Renal cortex interstitium (tissue), 11 donors: ENCODE measurements at regions not wholly inside any gene's neighbourhood (a gene's known extent, or its start where the extent isn't known, plus 50 kb on each side); places are given as distances from the start of the nearest gene placed in this dataset.

ENCODE experiments used
- DNase-seq, 11 donors: peaks; one replicate each; pipeline ENCODE4 v3.0.0-alpha.2; 2013; ENCODE audit warnings: low read depth in 9 of 11, low spot score in 4 of 11; ENCODE audit errors: extremely low read depth in 1 of 11

DNA sequence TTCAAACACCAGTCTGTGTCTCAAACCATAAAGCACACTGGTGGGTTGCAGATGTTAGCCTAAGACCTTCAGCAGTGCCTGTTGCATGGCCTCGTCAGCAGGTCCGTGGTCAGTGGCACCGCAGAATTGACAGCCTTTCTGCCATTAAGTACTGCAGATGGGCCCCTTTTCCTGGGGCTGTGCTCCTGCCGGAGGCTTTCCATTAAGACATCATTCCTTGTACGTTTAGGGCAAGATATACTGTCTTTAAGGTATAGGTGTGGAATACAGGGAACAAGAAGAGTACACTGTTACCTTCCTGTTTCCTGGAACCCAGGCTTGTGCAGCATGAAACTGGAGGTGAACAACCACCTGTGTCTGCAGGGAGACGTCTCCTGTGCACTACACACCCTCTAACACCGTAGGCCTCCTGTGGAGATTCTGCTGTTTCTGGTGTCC, 67.9 kb upstream of the WDR1 start:
- DNase-seq, result no peak

DNA sequence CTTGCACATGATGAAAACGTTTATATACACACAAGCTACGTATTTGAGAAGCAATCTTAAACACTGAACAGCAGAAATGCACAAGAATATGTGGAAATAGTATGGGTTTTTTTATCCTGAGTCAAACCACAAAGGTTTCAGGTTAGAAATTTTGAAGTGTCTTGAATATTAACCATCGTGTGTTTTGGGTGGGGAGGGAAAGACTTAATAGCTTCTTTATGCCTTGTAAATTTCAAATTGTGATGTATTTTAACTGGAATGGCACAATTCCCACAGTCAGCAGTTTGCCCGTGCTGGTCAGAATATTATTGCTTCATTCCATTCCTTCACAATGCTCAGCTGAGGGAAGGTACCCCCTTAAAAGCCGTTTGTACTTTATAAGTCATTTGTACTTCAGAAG, 67.4 kb upstream of the WDR1 start:
- DNase-seq, result no peak

DNA sequence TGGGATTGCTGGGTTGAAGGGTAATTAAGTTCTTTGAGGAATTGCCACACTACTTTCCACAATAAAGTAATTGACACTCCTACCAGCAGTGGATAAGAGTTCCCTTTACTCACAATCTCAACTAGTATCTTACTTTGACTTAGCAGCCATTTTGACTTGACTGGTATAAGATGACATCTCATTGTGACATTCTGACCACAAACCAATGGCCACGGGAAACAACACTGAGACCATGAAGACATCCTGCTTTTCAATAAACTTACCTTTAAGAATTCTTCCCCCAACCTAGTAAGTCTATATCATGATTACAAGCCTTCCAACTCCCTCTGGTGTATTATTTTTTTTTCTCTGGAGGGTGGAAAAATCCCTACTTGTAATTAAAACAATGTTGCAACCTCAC, 66.9 kb upstream of the WDR1 start:
- no peak for DNase-seq

DNA sequence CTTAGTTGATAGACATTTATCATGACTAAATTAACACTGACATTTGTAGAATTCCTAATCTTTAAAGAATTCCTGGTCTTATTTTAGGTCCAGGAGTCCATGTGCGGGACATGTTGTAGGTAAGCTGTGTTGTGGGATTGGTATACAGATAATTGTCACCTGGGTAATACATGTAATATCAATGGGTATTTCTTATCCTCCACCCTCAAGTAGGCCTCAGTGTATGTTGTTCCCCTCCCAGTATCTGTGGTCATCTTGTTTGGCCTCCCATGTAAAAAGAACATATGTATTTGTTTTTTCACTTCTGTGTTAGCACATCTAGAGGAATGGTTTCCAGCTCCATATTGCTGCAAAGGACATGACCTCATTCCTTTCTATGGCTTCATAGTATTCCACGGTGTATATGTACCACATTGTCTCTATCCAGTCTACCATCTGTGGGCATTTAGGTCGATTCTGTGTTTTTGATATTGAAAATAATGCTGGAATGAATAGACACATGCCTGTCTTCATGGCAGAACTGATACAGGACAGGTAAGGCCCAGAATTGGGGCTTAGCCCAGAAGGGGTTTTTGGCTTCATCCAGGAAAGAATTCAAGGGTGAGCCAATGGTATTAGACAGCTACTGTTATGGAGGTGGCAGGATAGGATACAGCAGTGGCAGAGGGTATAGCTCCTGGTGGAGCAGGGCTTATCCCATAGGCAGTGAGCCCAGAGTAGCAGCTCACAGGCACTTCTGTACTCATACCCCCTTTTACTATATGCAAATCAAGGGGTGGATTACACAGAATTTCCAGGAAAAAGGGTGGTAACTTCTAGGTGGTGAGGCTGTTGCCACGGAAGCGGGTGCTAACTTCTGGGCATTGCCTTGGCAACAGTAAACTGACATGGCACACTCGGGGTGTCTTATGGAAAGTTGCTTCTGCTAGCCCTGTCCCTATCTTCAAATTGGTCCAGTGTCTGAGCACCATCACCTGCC, 66.1 kb upstream of the WDR1 start:
- no peak for DNase-seq

DNA sequence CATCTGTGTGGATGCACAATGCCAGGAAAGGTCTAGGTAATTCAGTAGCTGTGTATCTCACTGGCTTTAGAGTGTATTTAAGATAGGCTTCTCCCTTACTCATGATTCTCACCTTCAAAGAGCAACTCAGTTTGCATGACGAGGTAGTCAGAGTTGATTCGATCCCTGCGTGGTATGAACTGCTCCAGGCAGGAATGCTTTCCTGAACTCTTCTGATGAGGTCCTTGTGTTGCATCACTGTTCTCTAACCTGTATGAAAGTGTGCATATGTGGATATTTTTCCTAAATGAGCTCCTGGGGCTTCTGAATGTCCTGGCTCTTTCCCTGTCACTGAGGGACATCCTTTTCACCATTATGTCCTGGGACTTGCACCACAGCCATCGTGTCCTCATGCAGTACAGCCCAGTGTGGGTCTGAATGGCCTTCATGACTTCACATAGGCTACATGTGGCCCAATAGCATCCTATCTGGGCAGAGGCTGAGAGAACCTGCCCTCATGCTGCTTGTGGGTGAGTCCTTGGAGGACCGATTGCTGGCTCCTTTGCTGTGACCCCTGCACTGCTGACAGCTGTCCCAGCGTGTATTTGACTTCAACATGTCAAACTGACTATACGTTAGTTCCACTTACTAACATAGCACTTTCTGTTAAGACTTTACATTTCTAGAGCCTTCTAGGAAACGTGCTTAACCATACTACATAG, 65.3 kb upstream of the WDR1 start:
- DNase-seq, result no peak

DNA sequence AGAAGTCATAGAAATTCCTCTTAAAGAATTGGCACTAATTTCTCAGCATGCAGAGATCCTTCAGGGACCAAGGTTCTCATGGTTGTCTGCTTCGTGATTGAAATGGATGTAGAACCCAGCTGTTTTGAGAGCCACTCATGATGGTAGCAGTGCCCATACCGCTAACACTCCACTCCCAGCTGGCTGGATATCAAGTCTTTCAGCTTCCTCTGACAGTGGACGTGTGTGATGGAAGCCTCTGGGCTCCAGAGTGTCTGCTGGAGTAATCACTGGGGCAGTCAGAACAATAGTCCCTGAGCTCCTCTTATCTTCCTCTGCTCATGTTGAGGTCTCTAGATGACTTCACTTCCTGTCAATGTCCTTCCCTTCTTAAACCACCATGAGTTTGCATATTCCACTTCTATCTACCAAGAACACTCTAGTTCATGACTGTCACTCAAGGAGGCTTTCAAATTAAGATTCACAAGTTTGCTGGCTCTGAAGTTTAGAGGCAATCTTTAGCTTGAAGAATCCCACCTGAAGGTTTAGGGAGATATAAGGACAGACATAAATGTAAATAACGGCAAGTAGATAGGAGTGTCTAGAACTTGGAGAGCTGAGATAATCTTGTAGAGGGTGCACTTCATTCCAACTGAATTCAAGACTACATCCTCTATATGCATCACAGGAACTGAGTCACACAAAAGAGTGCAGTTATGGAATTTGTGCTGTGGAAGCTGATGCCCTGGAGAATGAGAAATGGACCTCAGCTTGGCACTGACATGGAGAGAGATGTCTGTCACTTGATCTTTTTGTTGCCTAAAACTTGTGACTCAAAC, 64.5 kb upstream of the WDR1 start:
- no peak for DNase-seq

DNA sequence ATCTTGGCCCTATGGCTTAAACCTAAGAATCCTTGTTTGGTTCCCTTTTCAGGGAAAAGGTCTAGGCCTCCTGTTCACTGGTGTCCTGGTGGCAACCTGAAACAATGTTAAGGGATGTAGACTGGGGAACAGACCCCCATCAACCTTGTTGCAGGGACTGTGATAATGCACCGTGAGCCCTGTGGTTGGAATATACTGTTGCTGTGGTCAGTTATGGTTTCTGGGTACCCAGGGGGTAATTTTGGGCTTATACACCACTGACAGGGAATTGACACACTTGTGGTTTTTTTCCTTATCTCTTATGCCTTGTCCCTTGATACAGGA, 64.0 kb upstream of the WDR1 start:
- no peak for DNase-seq

DNA sequence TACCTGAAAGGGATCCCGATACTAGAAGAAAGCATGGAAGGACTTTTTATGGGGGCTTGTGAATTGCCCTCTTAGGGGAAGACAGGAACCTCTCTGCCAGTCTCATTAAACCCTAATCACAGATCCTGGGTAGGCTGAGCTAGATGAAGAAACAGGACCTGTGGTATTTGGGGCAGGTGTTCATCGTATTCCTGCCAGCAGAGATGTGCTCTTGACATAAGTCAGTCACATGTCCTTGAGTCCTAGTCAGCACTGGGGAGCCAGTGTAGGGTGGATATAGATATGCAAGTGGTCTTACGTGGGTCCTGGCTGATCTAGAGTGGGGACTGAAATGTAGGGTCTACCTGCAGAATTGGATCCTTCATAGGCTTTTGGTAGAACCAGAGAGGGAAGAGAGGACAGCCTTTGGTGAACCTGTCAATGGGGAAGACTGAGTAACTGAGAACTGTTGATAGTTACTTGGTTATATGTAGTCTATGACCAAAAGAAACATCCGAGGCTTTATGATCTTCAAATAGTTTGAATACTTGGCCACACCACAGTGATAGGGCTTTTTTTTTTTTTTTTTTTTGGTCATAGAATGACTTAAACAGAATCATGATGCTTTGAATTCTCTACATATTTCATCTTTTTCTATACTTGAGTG, 63.5 kb upstream of the WDR1 start:
- DNase-seq, result no peak

DNA sequence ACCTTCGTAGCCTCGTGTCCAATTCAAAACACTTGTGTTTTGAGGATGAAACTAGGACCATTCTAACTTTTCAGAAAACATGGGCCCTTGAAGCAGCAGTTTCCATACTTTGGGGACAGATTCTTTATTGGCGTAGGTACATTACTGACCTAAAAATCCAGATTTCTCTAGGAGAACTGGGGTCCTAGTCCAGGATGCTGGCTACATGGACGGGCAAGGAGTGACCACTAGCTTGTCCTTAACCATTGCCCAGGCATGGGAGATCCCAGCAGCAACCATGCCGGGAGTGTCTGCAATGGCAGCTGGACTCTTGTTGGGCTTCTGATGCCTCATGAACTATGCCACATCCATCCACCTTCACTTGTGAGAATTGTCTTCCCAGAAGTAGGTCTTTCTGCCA, 62.2 kb upstream of the WDR1 start:
- no peak for DNase-seq

DNA sequence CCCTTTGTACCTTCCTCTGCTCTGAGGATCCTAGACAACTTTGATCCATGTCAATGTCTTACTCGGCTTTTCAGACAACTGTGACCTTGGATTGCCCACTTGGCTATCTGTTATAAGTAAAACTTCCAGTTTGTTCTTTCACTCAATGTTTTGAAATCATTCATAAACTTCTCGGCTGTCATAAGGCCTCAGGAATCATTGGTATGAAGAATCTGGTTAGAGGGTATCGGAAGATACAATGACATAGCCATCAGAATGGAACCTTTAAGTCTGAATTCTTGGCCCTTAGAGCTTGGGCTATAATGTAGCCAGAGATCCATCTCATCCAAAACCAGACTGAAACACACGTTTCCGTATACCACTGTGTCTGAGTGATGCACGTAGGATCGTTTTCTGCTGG, 59.0 kb upstream of the WDR1 start:
- no peak for DNase-seq

DNA sequence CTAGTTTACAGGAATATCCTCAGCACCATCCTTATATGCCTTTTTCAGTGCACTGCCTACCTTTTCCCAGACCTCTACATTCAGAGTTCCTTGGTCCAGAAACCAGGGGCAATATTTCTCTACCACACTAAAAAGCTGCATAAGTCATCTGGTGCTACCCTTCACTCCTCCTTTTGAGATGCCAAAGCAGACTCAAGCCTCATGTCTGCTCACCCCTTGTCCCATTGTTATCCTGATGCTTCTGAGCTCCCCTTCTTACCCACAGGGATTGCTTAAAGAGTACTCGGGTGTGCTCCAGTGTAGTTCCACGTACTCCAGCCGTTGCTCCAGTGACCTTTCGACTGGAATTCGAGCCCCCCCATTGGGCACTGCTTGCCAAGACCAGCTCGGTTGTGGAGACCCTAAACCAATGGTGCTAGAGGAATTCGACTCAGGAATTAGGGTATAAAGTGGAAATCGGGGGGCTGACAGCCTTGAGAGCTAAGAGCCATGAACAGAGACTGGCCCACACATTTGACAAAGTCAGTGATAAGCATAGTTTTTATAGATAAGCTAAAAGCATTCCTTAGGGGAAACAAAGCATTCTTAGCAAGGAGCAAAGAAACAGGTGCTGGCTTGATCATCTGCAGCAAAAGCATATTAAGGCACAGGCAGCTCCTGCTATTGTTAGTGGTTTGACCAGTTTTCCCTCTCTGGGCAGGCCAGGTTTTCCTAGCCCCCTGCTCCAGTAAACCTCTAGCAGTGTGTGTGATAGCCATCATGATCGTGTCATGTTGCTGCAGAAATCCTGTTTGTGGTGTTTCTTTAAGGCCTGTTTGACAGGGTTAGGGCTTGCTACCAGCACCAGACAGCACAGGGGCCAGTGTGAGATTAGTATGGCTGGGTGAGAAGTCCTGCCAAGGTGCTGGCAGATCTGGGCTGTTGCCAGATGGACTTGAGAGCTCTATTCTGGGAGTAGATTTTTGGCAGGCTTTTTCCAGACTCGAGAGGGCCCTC, 57.5 kb upstream of the WDR1 start:
- DNase-seq, result peak in 4 of 11 donors; percentile 54 to 62 (median 56)

DNA sequence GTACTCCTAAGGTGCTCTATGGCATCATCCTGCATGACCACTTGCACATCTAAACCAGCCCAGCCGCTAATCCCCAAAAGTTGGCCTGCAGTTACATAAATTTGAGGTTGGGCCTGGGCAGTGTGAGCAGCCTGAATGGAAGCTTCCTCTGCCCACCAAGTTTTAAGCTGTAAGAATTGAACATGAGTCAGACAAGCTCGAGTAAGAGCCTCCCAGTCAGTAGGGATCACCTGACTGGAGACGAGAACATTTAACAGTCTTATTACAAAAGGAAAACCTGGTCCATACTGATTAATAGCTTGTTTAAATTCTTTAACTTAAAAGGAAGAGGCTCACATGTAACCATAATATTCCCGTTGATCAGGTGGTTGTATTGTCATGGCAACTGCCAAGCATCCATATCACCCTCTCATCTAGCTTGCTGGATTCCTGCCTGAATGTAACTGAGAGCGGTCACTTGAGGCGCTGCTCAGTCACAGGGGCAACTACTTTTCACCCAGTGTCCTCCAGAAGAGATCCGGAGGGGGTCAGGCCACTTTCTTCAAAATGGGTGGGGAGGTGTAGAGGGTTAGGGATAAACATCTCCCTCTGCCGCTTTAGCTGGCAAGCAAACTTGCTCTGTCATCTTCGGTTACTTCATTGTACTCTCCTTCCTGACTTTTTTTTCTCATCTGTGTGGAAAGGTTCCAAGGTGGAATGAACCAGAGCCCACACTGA, 56.6 kb upstream of the WDR1 start:
- DNase-seq, result peak in 3 of 11 donors; percentile 27 to 47 (median 35)

DNA sequence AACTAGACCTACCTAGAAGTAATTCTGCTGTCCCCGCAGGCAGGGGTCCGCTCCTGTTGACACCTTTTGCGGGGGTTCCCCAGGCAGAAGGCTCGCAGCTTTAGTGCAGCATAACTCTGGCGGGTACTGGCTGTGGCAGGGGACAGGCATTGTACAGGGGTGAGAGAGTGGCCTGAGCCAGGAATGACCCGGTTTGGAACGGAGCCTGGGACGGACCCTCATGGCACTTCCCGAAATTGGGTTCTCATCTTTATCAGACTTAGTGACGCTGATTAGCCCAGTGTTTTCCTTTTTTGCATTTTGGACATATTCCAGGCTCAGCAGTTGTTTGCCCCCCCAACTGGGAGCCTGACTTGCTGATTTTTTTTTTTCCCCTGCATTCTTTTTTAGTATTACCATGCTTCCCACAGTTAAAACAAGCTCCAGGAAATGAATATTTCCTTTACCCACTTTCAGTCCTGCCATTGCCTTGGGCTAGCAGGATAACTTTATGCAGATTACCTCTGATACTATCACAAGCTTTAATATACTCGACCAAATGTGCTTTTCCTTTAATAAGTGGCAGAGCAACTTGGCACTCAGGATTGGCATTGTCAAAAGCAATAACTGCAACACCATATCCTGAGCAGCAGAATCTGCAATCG, 55.8 kb upstream of the WDR1 start:
- no peak for DNase-seq

DNA sequence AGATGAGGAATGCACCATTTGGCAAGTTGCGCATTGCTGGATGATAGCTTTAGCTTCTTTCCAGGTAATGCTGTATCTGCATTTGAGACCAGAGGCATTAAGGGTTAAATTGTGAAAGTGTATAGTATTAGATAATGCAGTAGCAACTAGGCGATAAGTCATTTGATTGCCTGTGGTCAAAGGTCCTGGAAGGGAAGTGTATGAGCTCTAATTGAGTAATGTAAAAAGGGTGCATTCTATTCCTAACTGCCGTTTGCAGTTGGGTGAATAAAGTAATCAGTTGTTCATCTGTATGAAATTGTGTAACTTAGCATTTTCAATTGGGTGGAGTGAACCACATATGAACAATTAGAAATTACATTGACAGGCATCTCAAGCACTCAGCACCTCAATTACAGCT, 54.5 kb upstream of the WDR1 start:
- no peak for DNase-seq

DNA sequence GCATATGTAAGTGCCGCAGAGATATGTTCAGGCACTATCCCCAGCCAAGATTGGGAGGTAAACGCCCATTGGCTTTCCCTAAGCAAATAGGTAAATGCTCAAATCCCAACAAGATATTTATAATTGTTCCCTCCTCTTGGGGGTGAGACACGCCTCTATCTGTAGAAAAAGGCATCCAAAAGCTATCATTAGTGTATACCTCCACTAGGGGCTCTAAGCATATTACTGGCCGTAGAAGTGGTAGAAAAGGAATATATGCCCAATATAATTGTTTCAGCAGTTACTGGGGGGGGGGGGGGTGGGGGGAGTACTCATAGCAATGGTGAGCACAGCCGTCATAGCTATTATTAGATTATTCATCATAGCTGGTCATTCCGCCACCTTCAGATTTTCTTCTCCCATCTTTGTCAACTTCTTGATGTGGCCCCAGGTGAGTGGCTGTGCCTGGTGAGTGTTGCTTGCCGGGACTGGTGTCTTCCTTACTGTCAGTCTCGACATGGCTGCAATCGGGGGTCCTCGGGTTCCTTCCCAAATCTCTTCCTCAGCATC, 53.3 kb upstream of the WDR1 start:
- no peak for DNase-seq

DNA sequence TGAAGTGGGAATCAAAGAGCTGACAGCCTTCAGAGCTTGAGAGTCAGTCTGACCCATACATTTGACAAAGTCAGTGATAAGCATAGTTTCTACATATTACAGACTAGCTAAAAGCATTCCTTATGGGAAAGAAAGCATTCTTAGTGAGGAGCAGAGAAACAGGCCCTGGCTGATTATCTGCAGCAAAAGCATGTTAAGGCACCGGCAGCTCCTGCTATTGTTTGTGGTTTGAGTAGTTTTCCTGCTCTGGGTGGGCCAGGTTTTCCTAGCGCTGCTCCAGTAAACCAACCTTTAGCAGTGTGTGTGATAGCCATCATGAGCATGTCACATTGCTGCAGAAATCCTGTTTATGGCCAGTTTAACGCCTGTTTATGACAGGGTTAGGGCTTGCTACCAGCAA, 51.6 kb upstream of the WDR1 start:
- DNase-seq, result no peak

DNA sequence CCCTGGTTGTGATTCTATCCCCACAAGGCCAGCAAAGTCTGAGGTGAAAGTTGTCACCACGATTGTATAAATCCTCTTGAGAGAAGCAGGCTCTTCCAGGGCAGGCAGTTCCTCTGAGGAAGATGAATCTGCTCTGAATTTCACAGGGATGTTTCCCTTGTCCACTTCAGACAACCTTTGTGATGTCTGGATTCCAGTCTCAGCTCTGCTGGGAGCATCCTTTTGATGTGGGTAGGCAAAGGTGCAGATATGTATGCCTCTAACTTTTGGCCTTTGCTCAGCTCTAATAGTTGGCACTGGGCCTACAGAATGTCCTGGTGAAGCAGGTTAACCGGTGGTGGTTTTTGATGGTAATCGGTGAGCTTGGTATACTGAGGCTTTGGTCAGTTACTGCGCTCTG, 50.6 kb upstream of the WDR1 start:
- DNase-seq, result no peak
